Smooth muscle cell (in vitro differentiated cells): ENCODE measurements at regions not wholly inside any gene's neighbourhood (a gene's known extent, or its start where the extent isn't known, plus 50 kb on each side); places are given as distances from the start of the nearest gene placed in this dataset.

ENCODE experiments used
- DNase-seq: peaks from one replicate; lab custom pipeline; 2025; ENCODE audit not compliant: unreplicated experiment; lab: John Stamatoyannopoulos, UW
- H2AFZ ChIP-seq: fragments of 200-600 bp; sonication (generic); 2 replicates; pipeline ENCODE4 v1.6.0; 2016; ENCODE audit warnings: antibody characterized with exemption, low read depth, mild to moderate bottlenecking
- H3F3A ChIP-seq: fragments of 200-600 bp; sonication (generic); 2 replicates; pipeline ENCODE4 v1.6.0; 2017; ENCODE audit warnings: antibody characterized with exemption, low read depth
- H3K27ac ChIP-seq: fragments of 200-600 bp; sonication (generic); 2 replicates; pipeline ENCODE4 v1.5.1; 2016; ENCODE audit warnings: low read depth, mild to moderate bottlenecking
- H3K27me3 ChIP-seq: fragments of 200-600 bp; sonication (generic); 2 replicates; pipeline ENCODE4 v1.6.1; 2016; ENCODE audit warnings: low read depth, mild to moderate bottlenecking
- H3K36me3 ChIP-seq: fragments of 200-600 bp; sonication (generic); 2 replicates; pipeline ENCODE4 v1.5.1; 2016; ENCODE audit warnings: low read depth
- H3K4me1 ChIP-seq: fragments of 200-600 bp; sonication (generic); 2 replicates; pipeline ENCODE4 v1.5.1; 2016; ENCODE audit warnings: low read depth
- H3K4me2 ChIP-seq: fragments of 200-600 bp; sonication (generic); 2 replicates; pipeline ENCODE4 v1.6.0; 2016; ENCODE audit warnings: mild to moderate bottlenecking
- H3K4me3 ChIP-seq: fragments of 200-600 bp; sonication (generic); 2 replicates; pipeline ENCODE4 v1.5.1; 2016; ENCODE audit warnings: mild to moderate bottlenecking
- H3K79me2 ChIP-seq: fragments of 200-600 bp; sonication (generic); 2 replicates; pipeline ENCODE4 v1.6.0; 2016; ENCODE audit warnings: low read depth, mild to moderate bottlenecking
- H3K9ac ChIP-seq: fragments of 200-600 bp; sonication (generic); 2 replicates; pipeline ENCODE4 v1.6.0; 2016; ENCODE audit warnings: low read depth
- H3K9me3 ChIP-seq: fragments of 200-600 bp; sonication (generic); replicated peaks from 2 replicates; pipeline ENCODE4 v1.5.1; 2016; ENCODE audit warnings: low read depth
- H4K20me1 ChIP-seq: fragments of 200-600 bp; sonication (generic); 2 replicates; pipeline ENCODE4 v1.6.0; 2016; ENCODE audit warnings: low read depth
- WGBS: methylation state at CpG from one replicate; pipeline ENCODE4 v1.1.7; 2016; ENCODE audit warnings: low lambda C conversion rate; 5-methylcytosine and 5-hydroxymethylcytosine counted together
- TF ChIP-seq, protein P1 (sequence below): fragments of 200-600 bp; sonication (generic); IDR thresholded peaks from 2 replicates; pipeline ENCODE4 v1.5.1; 2017; ENCODE audit warnings: borderline replicate concordance, mild to moderate bottlenecking, antibody characterized with exemption; ENCODE audit not compliant: insufficient read depth, poor library complexity, severe bottlenecking

DNA sequence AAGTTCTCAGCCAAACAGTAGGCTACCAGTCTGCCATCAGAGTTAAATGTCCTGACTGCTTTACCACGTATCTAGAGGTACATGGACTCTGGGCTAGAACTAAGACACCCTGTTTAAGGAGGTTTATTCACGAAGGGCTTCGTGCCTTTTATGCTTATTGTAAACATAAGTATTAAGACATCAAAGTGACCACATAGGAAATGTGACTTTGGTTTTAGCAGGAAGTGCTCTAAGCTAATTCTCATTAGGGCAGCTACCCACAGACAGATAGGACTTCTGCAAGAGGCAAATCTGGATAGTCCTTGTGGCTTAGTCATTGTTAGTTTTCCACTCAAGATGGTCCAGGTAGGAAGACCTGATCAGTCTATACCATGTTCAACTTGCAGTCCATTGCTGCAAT lies 233.3 kb upstream of the MGAT5 start:
- Histone ChIP-seq H3K9me3 (no peaks in the 10 kb centered on the region), H2AFZ (no peak overlapping the region), H3F3A (no peaks in the 10 kb centered on the region), H4K20me1 (no peaks in the 10 kb centered on the region), H3K9ac (no peak overlapping the region), H3K79me2 (no peaks in the 10 kb centered on the region), H3K27me3 (no peaks in the 10 kb centered on the region), H3K36me3 (no peaks in the 10 kb centered on the region), H3K27ac (no peak overlapping the region), H3K4me2 (peak overlapping the region; percentile 39), H3K4me1 (no peaks in the 10 kb centered on the region), H3K4me3 (no peak overlapping the region)
- 22% methylated on average over 3 of the region's 3 CpGs for WGBS
- TF ChIP-seq, protein P1, sequence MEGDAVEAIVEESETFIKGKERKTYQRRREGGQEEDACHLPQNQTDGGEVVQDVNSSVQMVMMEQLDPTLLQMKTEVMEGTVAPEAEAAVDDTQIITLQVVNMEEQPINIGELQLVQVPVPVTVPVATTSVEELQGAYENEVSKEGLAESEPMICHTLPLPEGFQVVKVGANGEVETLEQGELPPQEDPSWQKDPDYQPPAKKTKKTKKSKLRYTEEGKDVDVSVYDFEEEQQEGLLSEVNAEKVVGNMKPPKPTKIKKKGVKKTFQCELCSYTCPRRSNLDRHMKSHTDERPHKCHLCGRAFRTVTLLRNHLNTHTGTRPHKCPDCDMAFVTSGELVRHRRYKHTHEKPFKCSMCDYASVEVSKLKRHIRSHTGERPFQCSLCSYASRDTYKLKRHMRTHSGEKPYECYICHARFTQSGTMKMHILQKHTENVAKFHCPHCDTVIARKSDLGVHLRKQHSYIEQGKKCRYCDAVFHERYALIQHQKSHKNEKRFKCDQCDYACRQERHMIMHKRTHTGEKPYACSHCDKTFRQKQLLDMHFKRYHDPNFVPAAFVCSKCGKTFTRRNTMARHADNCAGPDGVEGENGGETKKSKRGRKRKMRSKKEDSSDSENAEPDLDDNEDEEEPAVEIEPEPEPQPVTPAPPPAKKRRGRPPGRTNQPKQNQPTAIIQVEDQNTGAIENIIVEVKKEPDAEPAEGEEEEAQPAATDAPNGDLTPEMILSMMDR = no peak
- no peak for DNase-seq

DNA sequence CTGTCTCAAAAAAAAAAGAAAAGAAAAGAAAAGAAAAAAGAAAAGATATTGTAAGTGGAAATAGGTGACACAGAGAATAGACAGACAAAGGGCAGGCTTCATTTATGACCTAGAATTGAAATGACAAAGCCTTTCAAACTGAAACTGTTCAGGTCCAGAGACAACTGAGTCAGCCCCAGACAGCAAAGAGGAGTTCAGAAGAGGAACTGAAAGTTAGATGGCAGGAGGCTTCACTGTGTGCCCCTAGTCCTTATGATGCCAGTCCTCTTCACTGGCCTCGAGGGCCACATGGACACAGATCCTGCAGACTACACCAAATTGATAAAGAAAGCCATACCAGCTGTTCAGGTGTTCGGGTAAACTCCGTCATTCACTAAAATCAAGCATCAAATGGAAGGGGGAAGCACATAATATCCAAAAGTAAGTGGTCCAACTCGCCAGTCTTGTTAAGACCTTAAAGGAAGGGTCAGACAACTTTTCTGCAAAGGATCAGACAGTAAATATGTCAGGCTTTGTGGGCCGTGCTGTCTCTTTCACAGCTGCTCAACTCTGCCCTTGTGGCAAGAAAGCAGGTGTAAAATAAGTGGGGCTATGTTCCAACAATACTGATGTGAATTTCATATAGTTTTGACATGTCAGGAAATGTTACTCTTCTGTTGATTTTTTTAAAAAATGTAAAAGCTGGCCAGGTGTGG lies 231.9 kb upstream of the MGAT5 start:
- H3K27me3 ChIP-seq = no peaks in the 10 kb centered on the region
- H3F3A ChIP-seq = no peaks in the 10 kb centered on the region
- DNase-seq = no peak
- H3K4me3 ChIP-seq = no peak overlapping the region
- H3K4me2 ChIP-seq = no peak overlapping the region
- WGBS = 91% methylated on average over 5 of the region's 5 CpGs
- no peak overlapping the region for H3K27ac ChIP-seq
- H4K20me1 ChIP-seq = no peaks in the 10 kb centered on the region
- H3K9me3 ChIP-seq = no peaks in the 10 kb centered on the region
- TF ChIP-seq, protein P1 = no peak
- H3K4me1 ChIP-seq = no peaks in the 10 kb centered on the region
- no peak overlapping the region for H3K9ac ChIP-seq
- no peaks in the 10 kb centered on the region for H3K36me3 ChIP-seq
- no peaks in the 10 kb centered on the region for H3K79me2 ChIP-seq
- H2AFZ ChIP-seq = no peak overlapping the region

DNA sequence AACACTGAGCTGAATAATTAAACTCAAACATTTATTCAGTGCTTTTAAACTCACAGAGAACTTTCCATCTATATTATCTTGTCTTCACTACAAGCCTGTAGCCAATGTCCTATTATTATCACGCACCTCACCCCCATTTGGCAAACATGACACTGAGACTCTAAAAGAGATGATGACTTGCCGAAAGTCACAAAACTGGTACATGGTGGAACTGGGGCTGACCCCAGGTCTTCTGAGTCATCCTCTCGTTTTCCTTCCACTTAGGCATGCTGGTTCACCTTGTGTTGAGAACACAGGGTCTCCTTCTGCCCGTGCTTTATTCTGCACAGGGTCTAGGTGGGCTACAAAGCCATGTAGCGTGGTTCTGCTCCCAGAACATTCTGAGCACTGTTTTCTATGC lies 230.0 kb upstream of the MGAT5 start:
- H3K4me3 ChIP-seq = no peak overlapping the region
- 85% methylated on average over 5 of the region's 5 CpGs for WGBS
- H3K9ac ChIP-seq = no peak overlapping the region
- no peak for DNase-seq
- H2AFZ ChIP-seq = no peak overlapping the region
- no peaks in the 10 kb centered on the region for H3K9me3 ChIP-seq
- H3K79me2 ChIP-seq = no peaks in the 10 kb centered on the region
- no peak overlapping the region for H3K4me2 ChIP-seq
- TF ChIP-seq, protein P1 = no peak
- H3F3A ChIP-seq = no peaks in the 10 kb centered on the region
- no peaks in the 10 kb centered on the region for H3K27me3 ChIP-seq
- H4K20me1 ChIP-seq = no peaks in the 10 kb centered on the region
- no peaks in the 10 kb centered on the region for H3K4me1 ChIP-seq
- H3K27ac ChIP-seq = no peak overlapping the region
- H3K36me3 ChIP-seq = no peaks in the 10 kb centered on the region

DNA sequence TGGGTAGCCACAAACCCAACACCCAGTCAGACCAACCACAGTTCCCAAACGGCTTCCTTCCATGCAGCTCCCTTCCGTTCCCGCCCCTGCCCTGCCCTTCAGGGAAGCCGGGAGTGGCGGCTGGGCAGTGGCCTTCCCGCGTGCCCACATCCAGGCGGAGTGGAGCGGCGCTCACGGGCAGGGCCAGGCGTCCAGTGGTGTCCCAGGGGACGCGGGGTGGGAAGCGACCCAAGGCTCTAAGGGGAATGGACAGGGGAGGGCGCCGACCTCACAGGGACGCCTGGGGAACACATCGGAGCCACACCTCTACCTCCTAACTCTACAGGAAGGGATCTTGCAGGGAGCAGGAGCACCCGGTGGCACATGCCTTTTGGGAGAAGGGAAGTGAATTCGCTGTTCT lies 225.9 kb upstream of the MGAT5 start:
- Histone ChIP-seq H3K9ac (no peak overlapping the region), H4K20me1 (no peaks in the 10 kb centered on the region), H3F3A (no peaks in the 10 kb centered on the region), H3K9me3 (no peaks in the 10 kb centered on the region), H3K27ac (no peak overlapping the region), H3K4me2 (no peak overlapping the region), H3K27me3 (peaks cover 4% of the 10 kb centered on the region), H2AFZ (no peak overlapping the region), H3K4me3 (no peak overlapping the region), H3K79me2 (no peaks in the 10 kb centered on the region), H3K36me3 (no peaks in the 10 kb centered on the region), H3K4me1 (no peaks in the 10 kb centered on the region)
- DNase-seq = no peak
- WGBS = 84% methylated on average over 15 of the region's 21 CpGs
- TF ChIP-seq, protein P1 = no peak
